OCI-LY3 (cell line): ENCODE measurements at regions not wholly inside any gene's neighbourhood (a gene's known extent, or its start where the extent isn't known, plus 50 kb on each side); places are given as distances from the start of the nearest gene placed in this dataset.

Experiments used
- H2AFZ ChIP-seq: fragments of 200-600, 300-600 bp; shearing (Covaris generic); 2 replicates; pipeline ENCODE4 v1.6.0; 2014; ENCODE audit warnings: antibody characterized with exemption, low read depth, low read length
- H3K27ac ChIP-seq: fragments of 200-600, 300-600 bp; sonication (generic); 2 replicates; pipeline ENCODE4 v1.5.1; 2014; ENCODE audit warnings: mild to moderate bottlenecking, low read length, moderate library complexity, mixed read lengths
- H3K27me3 ChIP-seq: fragments of 200-600, 300-600 bp; sonication (generic); 2 replicates; pipeline ENCODE4 v1.6.1; 2014; ENCODE audit warnings: low read depth, low read length, mixed read lengths
- H3K36me3 ChIP-seq: fragments of 200-600, 300-600 bp; sonication (generic); replicated peaks from 2 replicates; pipeline ENCODE3; 2014; ENCODE audit warnings: low read depth, low read length, mixed read lengths
- H3K4me1 ChIP-seq: fragments of 300-600, 200-600 bp; sonication (generic); 2 replicates; pipeline ENCODE4 v1.6.1; 2014; ENCODE audit warnings: low read length, mixed read lengths
- H3K4me2 ChIP-seq: fragments of 200-600, 300-600 bp; sonication (generic); 2 replicates; pipeline ENCODE4 v1.6.1; 2014; ENCODE audit warnings: low read length, mixed read lengths
- H3K4me3 ChIP-seq: fragments of 300-600, 200-600 bp; sonication (generic); 2 replicates; pipeline ENCODE4 v1.5.1; 2014; ENCODE audit warnings: antibody characterized with exemption, mild to moderate bottlenecking, low read length, moderate library complexity
- H3K79me2 ChIP-seq: fragments of 300-600, 200-600 bp; shearing (Covaris generic); 2 replicates; pipeline ENCODE4 v1.6.1; 2014; ENCODE audit warnings: mild to moderate bottlenecking, low read length, mixed read lengths
- H3K9ac ChIP-seq: fragments of 300-600, 200-600 bp; shearing (Covaris generic); 2 replicates; pipeline ENCODE4 v1.6.0; 2014; ENCODE audit warnings: mild to moderate bottlenecking, low read length, moderate library complexity
- H3K9me3 ChIP-seq: fragments of 200-600, 300-600 bp; shearing (Covaris generic); 2 replicates; pipeline ENCODE4 v1.6.1; 2014; ENCODE audit warnings: low read length, mixed read lengths; ENCODE audit not compliant: insufficient read depth
- H4K20me1 ChIP-seq: fragments of 200-600, 300-600 bp; sonication (generic); 2 replicates; pipeline ENCODE4 v1.6.1; 2016; ENCODE audit warnings: low read length, mixed read lengths; ENCODE audit not compliant: insufficient read depth
- EZH2phosphoT487 ChIP-seq: fragments of 200-600 bp; shearing (Covaris generic); IDR thresholded peaks from 2 replicates; pipeline ENCODE4 v1.6.1; 2018; ENCODE audit warnings: antibody characterized with exemption, mixed run types, low read depth
- TF ChIP-seq, protein P1 (sequence below): fragments of 200-600, 300-600 bp; sonication (generic); IDR thresholded peaks from 2 replicates; pipeline ENCODE4 v1.5.1; 2014; ENCODE audit warnings: antibody characterized with exemption, low read length, low read depth

DNA sequence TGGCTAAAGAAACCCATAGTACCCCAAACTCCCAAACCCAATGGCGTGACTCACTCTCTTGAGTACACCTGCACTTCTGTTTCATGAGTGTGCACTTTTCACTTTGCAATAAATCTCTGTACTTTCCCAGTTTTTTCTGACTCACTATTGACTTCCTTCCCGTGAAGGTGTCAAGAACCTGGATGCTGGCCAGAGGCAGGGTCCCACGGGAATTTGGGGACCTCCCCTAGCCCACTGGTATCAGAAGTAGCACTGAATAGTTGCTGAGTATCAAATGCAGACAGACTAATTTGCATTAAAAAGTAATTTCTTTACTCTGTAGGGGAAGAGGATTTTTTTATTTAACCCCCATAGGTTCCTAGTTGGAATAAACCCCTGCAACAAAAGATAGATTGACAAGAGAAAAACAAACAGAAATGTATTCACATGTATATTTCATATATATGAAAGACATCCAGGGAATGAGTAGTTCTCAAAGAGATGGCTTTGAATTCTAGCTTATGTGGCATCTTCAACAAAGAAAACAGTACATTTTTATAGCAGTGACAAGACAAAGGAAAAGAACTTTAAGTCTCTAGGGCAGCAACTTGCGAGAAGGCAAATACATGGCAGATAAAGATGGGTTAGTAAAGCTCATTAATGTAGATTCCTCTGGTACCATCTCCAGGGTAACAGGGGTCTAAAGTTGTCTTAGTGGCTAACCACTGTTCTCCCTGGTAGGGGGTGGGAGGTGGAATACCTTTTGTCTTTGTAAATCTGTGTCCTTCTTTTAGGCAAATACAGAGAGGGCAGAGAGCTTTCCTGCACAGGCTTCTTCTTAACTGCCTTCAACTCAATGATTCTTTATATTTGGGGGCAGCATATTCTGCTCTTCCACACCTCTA lies 385.5 kb upstream of the PDZRN3 start:
- H3K79me2 ChIP-seq, result no peaks in the 10 kb centered on the region
- H3K27ac ChIP-seq, result no peak overlapping the region
- no peak for TF ChIP-seq EZH2phosphoT487
- TF ChIP-seq, protein P1, sequence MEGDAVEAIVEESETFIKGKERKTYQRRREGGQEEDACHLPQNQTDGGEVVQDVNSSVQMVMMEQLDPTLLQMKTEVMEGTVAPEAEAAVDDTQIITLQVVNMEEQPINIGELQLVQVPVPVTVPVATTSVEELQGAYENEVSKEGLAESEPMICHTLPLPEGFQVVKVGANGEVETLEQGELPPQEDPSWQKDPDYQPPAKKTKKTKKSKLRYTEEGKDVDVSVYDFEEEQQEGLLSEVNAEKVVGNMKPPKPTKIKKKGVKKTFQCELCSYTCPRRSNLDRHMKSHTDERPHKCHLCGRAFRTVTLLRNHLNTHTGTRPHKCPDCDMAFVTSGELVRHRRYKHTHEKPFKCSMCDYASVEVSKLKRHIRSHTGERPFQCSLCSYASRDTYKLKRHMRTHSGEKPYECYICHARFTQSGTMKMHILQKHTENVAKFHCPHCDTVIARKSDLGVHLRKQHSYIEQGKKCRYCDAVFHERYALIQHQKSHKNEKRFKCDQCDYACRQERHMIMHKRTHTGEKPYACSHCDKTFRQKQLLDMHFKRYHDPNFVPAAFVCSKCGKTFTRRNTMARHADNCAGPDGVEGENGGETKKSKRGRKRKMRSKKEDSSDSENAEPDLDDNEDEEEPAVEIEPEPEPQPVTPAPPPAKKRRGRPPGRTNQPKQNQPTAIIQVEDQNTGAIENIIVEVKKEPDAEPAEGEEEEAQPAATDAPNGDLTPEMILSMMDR, result no peak
- H3K27me3 ChIP-seq, result no peaks in the 10 kb centered on the region
- no peaks in the 10 kb centered on the region for H3K36me3 ChIP-seq
- no peak overlapping the region for H2AFZ ChIP-seq
- H3K4me3 ChIP-seq, result no peak overlapping the region
- H3K9me3 ChIP-seq, result no peaks in the 10 kb centered on the region
- peaks cover 8% of the 10 kb centered on the region for H3K4me1 ChIP-seq
- H3K4me2 ChIP-seq, result no peak overlapping the region
- H4K20me1 ChIP-seq, result no peaks in the 10 kb centered on the region
- H3K9ac ChIP-seq, result no peak overlapping the region

DNA sequence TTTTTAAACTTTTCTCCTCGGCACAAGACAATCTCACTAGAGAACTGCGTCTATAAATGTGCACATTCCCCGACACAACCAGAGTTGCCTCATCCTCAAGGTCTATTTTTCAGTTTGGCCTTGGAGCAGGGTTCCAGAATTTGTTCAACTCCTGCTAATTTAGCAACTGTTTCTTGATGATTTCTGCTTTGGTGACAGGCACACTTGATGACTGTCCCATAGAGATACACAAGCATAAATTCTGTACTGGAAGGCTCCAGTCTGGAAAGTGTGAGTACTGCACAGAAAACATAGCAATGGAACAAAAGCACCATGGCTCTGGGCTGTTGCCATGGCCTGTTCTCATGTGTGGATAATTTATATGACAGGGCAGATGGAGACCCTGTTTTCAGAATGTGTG lies 379.6 kb upstream of the PDZRN3 start:
- no peak overlapping the region for H3K27ac ChIP-seq
- H3K9ac ChIP-seq, result no peak overlapping the region
- no peak overlapping the region for H3K4me3 ChIP-seq
- H3K79me2 ChIP-seq, result no peaks in the 10 kb centered on the region
- H3K4me2 ChIP-seq, result no peak overlapping the region
- H2AFZ ChIP-seq, result no peak overlapping the region
- H3K27me3 ChIP-seq, result no peaks in the 10 kb centered on the region
- H3K4me1 ChIP-seq, result no peaks in the 10 kb centered on the region
- no peaks in the 10 kb centered on the region for H4K20me1 ChIP-seq
- H3K36me3 ChIP-seq, result no peaks in the 10 kb centered on the region
- H3K9me3 ChIP-seq, result no peaks in the 10 kb centered on the region
- no peak for TF ChIP-seq EZH2phosphoT487
- TF ChIP-seq, protein P1, result no peak

DNA sequence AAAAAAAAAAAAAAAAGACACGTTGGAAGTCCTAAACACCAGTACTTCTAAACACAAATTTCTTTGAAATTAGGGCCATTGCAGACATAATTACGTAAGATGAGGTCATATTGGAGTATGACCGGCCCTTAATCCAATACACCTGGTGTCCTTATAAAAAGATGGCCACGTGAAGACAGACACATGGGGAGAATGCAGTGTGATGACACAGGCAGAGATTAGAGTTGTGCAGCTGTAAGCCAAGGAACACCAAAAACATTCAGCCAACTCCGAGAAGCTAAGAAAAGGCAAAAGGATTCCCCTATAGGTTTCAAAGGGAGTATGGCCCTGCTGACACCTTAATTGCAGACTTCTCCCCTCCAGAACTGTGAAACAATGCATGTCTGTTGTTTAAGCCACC lies 379.0 kb upstream of the PDZRN3 start:
- Histone ChIP-seq H3K4me2 (no peak overlapping the region), H3K9me3 (no peaks in the 10 kb centered on the region), H2AFZ (no peak overlapping the region), H3K79me2 (no peaks in the 10 kb centered on the region), H4K20me1 (no peaks in the 10 kb centered on the region), H3K4me3 (no peak overlapping the region), H3K36me3 (no peaks in the 10 kb centered on the region), H3K9ac (no peak overlapping the region), H3K4me1 (no peaks in the 10 kb centered on the region), H3K27me3 (no peaks in the 10 kb centered on the region), H3K27ac (no peak overlapping the region)
- TF ChIP-seq EZH2phosphoT487, result no peak
- TF ChIP-seq, protein P1, result no peak

DNA sequence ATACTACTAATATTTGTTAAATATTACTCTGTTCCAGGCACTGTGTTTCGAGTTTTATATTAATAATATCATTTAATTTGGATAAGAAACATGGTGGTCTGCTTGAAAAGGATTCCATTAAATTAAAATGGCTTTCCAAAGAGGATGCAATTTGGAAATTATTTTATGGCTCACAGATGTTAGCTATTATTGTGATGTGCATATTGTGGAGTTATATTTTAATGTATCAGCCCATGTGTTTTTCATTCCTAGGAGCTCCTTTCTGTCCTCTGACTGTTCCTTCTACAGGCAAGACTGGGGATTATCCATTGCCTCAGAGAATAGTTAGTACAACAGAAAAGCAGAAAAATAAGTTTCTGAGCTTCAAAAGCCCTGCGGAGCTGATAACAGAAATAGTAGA lies 376.7 kb upstream of the PDZRN3 start:
- no peak overlapping the region for H3K9ac ChIP-seq
- H3K9me3 ChIP-seq, result no peaks in the 10 kb centered on the region
- TF ChIP-seq EZH2phosphoT487, result no peak
- H3K4me2 ChIP-seq, result no peak overlapping the region
- H3K27ac ChIP-seq, result no peak overlapping the region
- H2AFZ ChIP-seq, result no peak overlapping the region
- H3K36me3 ChIP-seq, result no peaks in the 10 kb centered on the region
- no peaks in the 10 kb centered on the region for H3K79me2 ChIP-seq
- no peaks in the 10 kb centered on the region for H3K4me1 ChIP-seq
- H3K4me3 ChIP-seq, result no peak overlapping the region
- H3K27me3 ChIP-seq, result no peaks in the 10 kb centered on the region
- no peaks in the 10 kb centered on the region for H4K20me1 ChIP-seq
